ENCODE measurements at regions not wholly inside any gene's neighbourhood (a gene's known extent, or its start where the extent isn't known, plus 50 kb on each side); places are given as distances from the start of the nearest gene placed in this dataset.

DNA sequence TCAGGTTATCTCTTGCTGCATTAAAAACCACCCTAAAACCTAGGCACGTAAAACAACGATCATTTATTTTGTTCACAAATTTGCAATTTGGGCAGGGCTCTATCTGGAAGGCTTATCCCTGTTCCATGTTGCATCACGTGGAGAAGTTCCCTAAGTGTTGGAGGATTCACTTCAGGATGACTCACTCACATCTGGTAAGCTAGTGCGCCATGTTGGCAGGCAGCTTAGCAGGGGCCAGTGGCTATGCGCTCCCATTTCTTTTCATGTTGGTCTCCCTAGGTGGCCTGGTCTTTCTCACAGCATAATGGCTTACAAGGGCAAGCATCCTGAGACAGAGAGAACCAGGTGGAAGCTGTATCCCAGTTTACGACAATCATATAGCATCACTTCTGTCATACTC lies 226.8 kb downstream of the BLID start:
- TF ChIP-seq, protein P1, sequence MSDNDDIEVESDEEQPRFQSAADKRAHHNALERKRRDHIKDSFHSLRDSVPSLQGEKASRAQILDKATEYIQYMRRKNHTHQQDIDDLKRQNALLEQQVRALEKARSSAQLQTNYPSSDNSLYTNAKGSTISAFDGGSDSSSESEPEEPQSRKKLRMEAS (IDR thresholded peaks at IDR 0.05): no peak
- TF ChIP-seq EP300 (IDR thresholded peaks at IDR 0.05; ENCODE audit: borderline replicate concordance): no peak
- no peak for TF ChIP-seq TAF1 (IDR thresholded peaks at IDR 0.05; ENCODE audit: low read depth)
- TF ChIP-seq, protein P2, sequence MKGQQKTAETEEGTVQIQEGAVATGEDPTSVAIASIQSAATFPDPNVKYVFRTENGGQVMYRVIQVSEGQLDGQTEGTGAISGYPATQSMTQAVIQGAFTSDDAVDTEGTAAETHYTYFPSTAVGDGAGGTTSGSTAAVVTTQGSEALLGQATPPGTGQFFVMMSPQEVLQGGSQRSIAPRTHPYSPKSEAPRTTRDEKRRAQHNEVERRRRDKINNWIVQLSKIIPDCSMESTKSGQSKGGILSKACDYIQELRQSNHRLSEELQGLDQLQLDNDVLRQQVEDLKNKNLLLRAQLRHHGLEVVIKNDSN (IDR thresholded peaks at IDR 0.05): no peak
- TF ChIP-seq FOXM1 (IDR thresholded peaks at IDR 0.05; ENCODE audit: borderline replicate concordance, low read depth): no peak
- TF ChIP-seq RAD21 (IDR thresholded peaks at IDR 0.05; ENCODE audit: low read depth): no peak
- no peak for TF ChIP-seq YY1 (IDR thresholded peaks at IDR 0.05; ENCODE audit: low read depth)
- no peak for TF ChIP-seq CREB1 (IDR thresholded peaks at IDR 0.05; ENCODE audit: low read depth)
- TF ChIP-seq EGR1 (IDR thresholded peaks at IDR 0.05): no peak
- no peak for TF ChIP-seq NFIC (IDR thresholded peaks at IDR 0.05)
